DMS 273 treated with DMSO at 0.1 percent for 48 hours (cell line): ENCODE measurements at regions not wholly inside any gene's neighbourhood (a gene's known extent, or its start where the extent isn't known, plus 50 kb on each side); places are given as distances from the start of the nearest gene placed in this dataset.

Source experiments
- DNase-seq: peaks from one replicate; lab custom pipeline; 2025; lab: John Stamatoyannopoulos, UW

- no peak for DNase-seq
Observed at GRCh38 chr17:77700165-77700881, 258.2 kb upstream of the TNRC6C start.

- no peak for DNase-seq
Observed at GRCh38 chr17:77701996-77702395, 256.5 kb upstream of the TNRC6C start.

GRCh38 chr17:77704048-77704815 lies 254.3 kb upstream of the TNRC6C start:
- DNase-seq: no peak

- DNase-seq: no peak
Observed at GRCh38 chr17:77706938-77707337, 251.6 kb upstream of the TNRC6C start.

- no peak for DNase-seq
Observed at GRCh38 chr17:77707546-77707945, 251.0 kb upstream of the TNRC6C start.

GRCh38 chr17:77708049-77708448 lies 250.5 kb upstream of the TNRC6C start:
- DNase-seq: no peak

GRCh38 chr17:77708936-77709335 lies 249.6 kb upstream of the TNRC6C start:
- DNase-seq: no peak

GRCh38 chr17:77709594-77709993 lies 248.9 kb upstream of the TNRC6C start:
- no peak for DNase-seq

- DNase-seq: no peak
Observed at GRCh38 chr17:77712578-77712977, 245.9 kb upstream of the TNRC6C start.

GRCh38 chr17:77716289-77716926 lies 242.1 kb upstream of the TNRC6C start:
- DNase-seq: no peak

- no peak for DNase-seq
Observed at GRCh38 chr17:77717941-77718668, 240.4 kb upstream of the TNRC6C start.

- no peak for DNase-seq
Observed at GRCh38 chr17:77718669-77718961, 239.9 kb upstream of the TNRC6C start.

- no peak for DNase-seq
Observed at GRCh38 chr17:77719806-77720205, 238.7 kb upstream of the TNRC6C start.

- no peak for DNase-seq
Observed at GRCh38 chr17:77720946-77721845, 237.3 kb upstream of the TNRC6C start.

GRCh38 chr17:77721846-77722160 lies 236.7 kb upstream of the TNRC6C start:
- no peak for DNase-seq

- DNase-seq: no peak
Observed at GRCh38 chr17:77722366-77722765, 236.1 kb upstream of the TNRC6C start.

GRCh38 chr17:77723071-77723908 lies 235.2 kb upstream of the TNRC6C start:
- no peak for DNase-seq

- DNase-seq: no peak
Observed at GRCh38 chr17:77723909-77724875, 234.3 kb upstream of the TNRC6C start.

- DNase-seq: no peak
Observed at GRCh38 chr17:77724876-77725615, 233.5 kb upstream of the TNRC6C start.
